ENCODE measurements at regions not wholly inside any gene's neighbourhood (a gene's known extent, or its start where the extent isn't known, plus 50 kb on each side); places are given as distances from the start of the nearest gene placed in this dataset.

- H3K36me3 Mint-ChIP-seq (ENCODE audit: low read depth), result peaks cover 9% of the 10 kb centered on the region
- H3K4me1 Mint-ChIP-seq (ENCODE audit: low read depth), result peaks cover 24% of the 10 kb centered on the region
- H3K9me3 Mint-ChIP-seq (ENCODE audit: low read depth), result peaks cover 10% of the 10 kb centered on the region
- no peaks in the 10 kb centered on the region for H3K27me3 Mint-ChIP-seq (ENCODE audit: low read depth)
- no peak overlapping the region for H3K4me3 Mint-ChIP-seq (ENCODE audit: unreplicated experiment)
- DNase-seq (ENCODE audit: low spot score), result no peak
- no peak overlapping the region for H3K27ac Mint-ChIP-seq (ENCODE audit: unreplicated experiment)
- TF ChIP-seq CTCF (IDR thresholded peaks at IDR 0.05), result no peak
Observed at GRCh38 chr12:46935271-46935847, 109.6 kb upstream of the SLC38A4 start.

- no peak for TF ChIP-seq CTCF (IDR thresholded peaks at IDR 0.05)
- Mint-ChIP-seq H3K27me3 (ENCODE audit: low read depth) (no peaks in the 10 kb centered on the region), H3K4me1 (ENCODE audit: low read depth) (peaks cover 24% of the 10 kb centered on the region), H3K9me3 (ENCODE audit: low read depth) (peaks cover 10% of the 10 kb centered on the region), H3K4me3 (ENCODE audit: unreplicated experiment) (no peak overlapping the region), H3K36me3 (ENCODE audit: low read depth) (peaks cover 8% of the 10 kb centered on the region), H3K27ac (ENCODE audit: unreplicated experiment) (no peak overlapping the region)
- DNase-seq (ENCODE audit: low spot score), result no peak
Observed at GRCh38 chr12:46936042-46936441, 110.2 kb upstream of the SLC38A4 start.

DNA sequence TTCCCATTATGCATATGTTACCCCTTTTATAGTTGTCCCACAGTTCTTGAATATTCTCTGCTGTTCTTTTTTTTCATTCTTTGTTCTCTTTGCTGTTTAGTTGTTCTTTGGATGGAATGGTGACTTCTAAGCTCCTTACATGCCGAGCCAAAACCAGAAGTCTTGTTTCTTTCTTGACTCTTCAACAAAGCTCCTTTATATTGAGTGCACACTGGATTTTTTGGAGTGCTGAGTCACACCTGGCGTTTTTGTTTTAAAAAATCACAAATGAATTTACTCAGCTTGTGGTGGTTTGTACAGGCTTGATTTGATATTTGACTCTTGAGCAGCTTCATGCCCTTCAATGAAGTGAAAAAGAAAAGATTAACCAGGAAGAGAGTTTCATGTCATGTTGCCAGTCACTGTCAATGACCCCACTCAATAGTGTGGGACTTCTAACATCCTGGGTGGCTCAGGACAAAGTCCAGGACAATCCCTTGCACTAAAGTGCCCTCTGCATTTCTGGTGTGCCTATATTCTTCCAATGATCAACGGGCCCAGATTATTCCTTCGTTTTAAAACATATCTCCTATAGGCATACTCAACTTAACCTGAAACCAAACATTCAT is 112.4 kb upstream of the SLC38A4 start:
- Mint-ChIP-seq H3K9me3 (ENCODE audit: low read depth) (no peaks in the 10 kb centered on the region), H3K4me1 (ENCODE audit: low read depth) (peaks cover 30% of the 10 kb centered on the region), H3K27ac (ENCODE audit: unreplicated experiment) (peak overlapping the region; percentile 2), H3K4me3 (ENCODE audit: unreplicated experiment) (no peak overlapping the region), H3K27me3 (ENCODE audit: low read depth) (no peaks in the 10 kb centered on the region), H3K36me3 (ENCODE audit: low read depth) (no peaks in the 10 kb centered on the region)
- no peak for DNase-seq (ENCODE audit: low spot score)
- no peak for TF ChIP-seq CTCF (IDR thresholded peaks at IDR 0.05)

- no peak for DNase-seq (ENCODE audit: low spot score)
- Mint-ChIP-seq H3K36me3 (ENCODE audit: low read depth) (no peaks in the 10 kb centered on the region), H3K9me3 (ENCODE audit: low read depth) (no peaks in the 10 kb centered on the region), H3K27ac (ENCODE audit: unreplicated experiment) (no peak overlapping the region), H3K27me3 (ENCODE audit: low read depth) (no peaks in the 10 kb centered on the region), H3K4me1 (ENCODE audit: low read depth) (peaks cover 25% of the 10 kb centered on the region), H3K4me3 (ENCODE audit: unreplicated experiment) (no peak overlapping the region)
- TF ChIP-seq CTCF (IDR thresholded peaks at IDR 0.05), result no peak
Observed at GRCh38 chr12:46941981-46942380, 116.2 kb upstream of the SLC38A4 start.

DNA sequence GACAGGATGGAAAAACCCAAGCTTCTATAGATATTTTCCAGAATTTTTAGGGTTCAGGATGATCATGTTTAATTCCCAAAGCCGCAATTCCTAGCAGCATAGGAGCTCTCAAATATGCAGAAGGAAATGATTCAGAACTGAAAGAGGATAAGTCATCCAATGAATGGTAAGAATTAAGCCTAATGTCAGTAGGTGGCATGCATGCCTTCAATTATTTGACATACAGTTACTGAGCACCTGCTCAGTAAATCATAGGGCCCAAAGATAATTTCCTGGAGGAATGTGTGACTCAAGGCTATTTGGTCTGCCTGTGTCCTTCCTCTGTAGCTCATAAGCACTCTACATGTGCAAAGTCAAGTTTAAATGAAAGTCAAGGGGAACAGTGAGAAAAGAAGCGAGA is 116.8 kb upstream of the SLC38A4 start:
- Mint-ChIP-seq H3K9me3 (ENCODE audit: low read depth) (no peaks in the 10 kb centered on the region), H3K27ac (ENCODE audit: unreplicated experiment) (no peak overlapping the region), H3K27me3 (ENCODE audit: low read depth) (no peaks in the 10 kb centered on the region), H3K4me1 (ENCODE audit: low read depth) (peaks cover 25% of the 10 kb centered on the region), H3K4me3 (ENCODE audit: unreplicated experiment) (no peak overlapping the region), H3K36me3 (ENCODE audit: low read depth) (no peaks in the 10 kb centered on the region)
- DNase-seq (ENCODE audit: low spot score), result no peak
- TF ChIP-seq CTCF (IDR thresholded peaks at IDR 0.05), result no peak

Data from chondrocyte (in vitro differentiated cells).